Right forelimb (tissue), 1 donor: ENCODE measurements at regions not wholly inside any gene's neighbourhood (a gene's known extent, or its start where the extent isn't known, plus 50 kb on each side); places are given as distances from the start of the nearest gene placed in this dataset.
"Not testable (repeated sequence)": the region's sequence is repeated elsewhere in the genome, so short reads cannot be mapped to it uniquely, and the experiment has no call there.

ENCODE experiments used
- DNase-seq: peaks from one replicate; pipeline ENCODE4 v3.0.0-alpha.2; 2018

DNA sequence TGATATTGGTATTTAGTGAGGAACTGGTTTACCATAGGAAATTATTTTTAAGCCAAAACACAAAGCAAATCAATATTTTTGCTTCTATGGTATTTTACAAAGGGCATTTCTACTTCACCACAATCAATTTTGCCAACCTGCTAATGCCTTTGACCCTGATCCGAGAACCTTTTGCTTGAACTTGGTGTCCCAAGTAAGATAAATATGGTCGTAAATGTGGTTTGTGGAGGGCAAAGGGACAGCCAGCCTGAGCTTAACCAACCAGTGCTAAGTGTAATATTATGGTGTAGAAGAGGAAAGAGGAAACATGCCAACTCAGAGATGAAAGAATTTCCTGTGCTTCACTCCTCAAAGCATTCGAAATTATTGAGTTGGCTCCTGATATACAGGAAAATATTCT lies 148.4 kb downstream of the C3orf38 start:
- DNase-seq: no peak

- DNase-seq: no peak
Measured at GRCh38 chr3:88301273-88301995, 151.7 kb downstream of the C3orf38 start.

- no peak for DNase-seq
Measured at GRCh38 chr3:88301996-88302393, 152.2 kb downstream of the C3orf38 start.

- not testable (repeated sequence) for DNase-seq
Measured at GRCh38 chr3:88303331-88303904, 153.7 kb downstream of the C3orf38 start.

- no peak for DNase-seq
Measured at GRCh38 chr3:88307666-88308065, 157.9 kb downstream of the C3orf38 start.

DNA sequence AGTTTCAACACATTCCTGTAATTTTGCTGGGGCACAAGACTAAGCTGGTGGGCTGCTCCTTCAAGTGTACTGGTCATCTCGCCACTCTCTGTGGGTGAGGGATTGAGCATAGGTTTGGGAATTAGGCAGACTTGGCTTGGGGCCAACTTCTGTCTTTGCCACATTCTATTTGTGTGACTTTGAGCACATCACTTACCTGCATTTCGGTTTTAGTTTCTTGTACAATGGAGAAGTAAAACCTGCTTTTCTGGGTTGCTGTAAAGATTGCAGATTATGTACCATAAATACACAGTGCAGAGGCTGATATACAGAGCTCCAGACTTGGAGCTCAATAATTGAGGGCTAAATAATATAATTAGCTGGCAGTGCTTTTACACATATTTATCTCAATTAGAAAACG lies 162.1 kb downstream of the C3orf38 start:
- DNase-seq: no peak

GRCh38 chr3:88312256-88312655 lies 162.5 kb downstream of the C3orf38 start:
- no peak for DNase-seq

DNA sequence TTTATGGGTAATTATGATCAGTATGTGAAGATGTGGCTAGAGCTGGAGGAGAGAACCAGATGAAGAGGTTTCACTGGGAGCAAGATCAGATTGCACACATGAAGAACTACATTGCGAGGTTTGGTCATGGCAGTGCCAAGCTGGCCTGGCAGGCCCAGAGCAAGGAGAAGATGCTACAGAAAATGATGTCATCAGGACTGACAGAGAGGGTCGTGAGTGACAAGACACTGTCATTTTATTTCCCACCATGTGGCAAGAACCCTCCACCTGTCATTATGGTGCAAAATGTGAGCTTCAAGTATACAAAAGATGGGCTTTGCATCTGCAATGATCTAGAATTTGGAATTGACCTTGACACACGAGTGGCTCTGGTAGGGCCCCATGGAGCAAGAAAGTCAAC lies 168.3 kb downstream of the C3orf38 start:
- no peak for DNase-seq

GRCh38 chr3:88321363-88322050 lies 171.7 kb downstream of the C3orf38 start:
- no peak for DNase-seq

DNA sequence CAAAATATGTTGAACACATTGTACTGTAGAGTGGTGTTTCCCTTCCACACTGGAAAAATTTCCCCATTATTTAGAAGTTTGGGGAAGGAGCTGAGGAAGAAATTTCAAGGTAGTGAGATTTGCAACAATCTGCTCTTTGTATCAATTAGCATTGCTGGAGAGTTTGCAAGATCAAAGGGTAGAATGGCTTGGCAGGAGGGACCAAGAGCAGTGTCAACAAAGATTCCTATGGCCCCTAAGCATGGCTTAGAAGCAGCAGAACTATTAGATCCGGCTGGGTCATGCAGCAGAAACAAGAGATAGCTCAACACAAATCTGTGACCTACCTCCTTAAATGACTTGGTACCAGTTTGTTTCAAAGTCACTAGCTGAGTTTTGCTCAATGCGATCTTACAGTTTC lies 175.0 kb downstream of the C3orf38 start:
- no peak for DNase-seq

DNA sequence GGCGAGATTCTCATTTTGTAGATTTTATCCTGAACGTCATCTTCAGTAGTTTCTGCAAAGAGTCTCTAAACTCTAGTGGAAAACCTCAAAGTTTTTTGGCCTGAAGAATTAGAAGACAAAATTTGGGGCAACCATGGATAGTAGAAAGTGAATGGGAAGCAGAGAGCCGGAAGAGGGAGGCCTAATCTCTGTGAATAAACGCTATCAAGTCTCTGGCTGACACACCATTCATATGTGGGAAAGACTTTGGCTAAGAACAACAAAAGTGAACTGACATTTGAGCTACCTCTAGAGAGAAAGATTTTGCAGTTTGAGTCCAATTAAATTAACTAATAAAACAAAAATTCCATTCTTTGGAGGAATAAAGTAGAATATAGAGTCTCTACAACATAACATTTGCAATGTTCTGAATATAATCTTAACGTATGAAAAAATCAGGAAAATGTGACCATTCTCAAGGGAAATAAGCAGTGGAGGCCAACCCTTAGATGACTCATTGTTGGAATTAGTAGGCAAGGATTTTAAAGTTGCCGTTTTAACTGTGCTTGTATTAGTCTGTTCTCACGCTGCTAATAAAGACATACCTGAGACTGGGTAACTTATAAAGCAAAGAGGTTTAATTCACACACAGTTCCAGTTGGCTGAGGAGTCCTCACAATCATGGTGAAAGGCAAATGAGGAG lies 184.6 kb downstream of the C3orf38 start:
- no peak for DNase-seq

GRCh38 chr3:88336894-88337293 lies 187.1 kb downstream of the C3orf38 start:
- DNase-seq: no peak

DNA sequence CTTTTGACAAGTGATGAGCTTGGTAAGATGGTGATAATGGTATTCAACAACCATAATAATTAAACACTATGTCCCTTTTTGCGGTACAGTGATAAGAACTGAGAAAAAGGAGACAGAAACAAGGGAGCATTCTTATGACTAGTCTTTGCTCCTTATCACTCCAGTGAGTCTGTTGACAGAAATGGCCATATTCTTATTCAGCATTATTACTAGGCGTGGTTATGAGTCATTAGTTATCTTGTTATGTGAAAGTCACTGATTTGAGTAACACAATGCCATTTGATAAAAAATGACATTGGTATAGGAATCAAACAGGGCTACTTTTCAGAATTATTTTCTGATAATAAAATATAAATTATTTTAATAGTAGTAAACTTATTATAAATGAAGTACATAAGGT lies 193.5 kb downstream of the C3orf38 start:
- no peak for DNase-seq

GRCh38 chr3:88346643-88347042 lies 196.9 kb downstream of the C3orf38 start:
- DNase-seq: no peak

- no peak for DNase-seq
Measured at GRCh38 chr3:88362428-88362827, 212.7 kb downstream of the C3orf38 start.

DNA sequence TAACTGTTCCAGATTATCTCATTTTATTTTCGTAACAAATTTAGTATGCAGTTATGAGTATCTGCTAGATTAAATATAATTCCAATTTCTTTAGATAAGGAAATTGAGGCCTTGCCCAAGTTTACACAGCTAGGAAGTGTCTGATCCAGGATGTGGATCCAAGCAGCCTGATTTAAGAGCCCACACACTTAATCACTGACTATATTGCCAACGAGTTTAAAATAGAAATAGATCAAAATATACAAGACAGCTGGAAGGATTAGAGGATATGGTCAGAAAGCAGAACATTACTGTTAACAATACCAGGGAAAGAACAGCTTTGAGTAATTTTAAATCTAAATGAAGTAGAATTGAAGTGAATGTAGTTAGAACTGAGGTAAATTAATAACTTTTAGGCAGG lies 215.2 kb downstream of the C3orf38 start:
- DNase-seq: no peak

DNA sequence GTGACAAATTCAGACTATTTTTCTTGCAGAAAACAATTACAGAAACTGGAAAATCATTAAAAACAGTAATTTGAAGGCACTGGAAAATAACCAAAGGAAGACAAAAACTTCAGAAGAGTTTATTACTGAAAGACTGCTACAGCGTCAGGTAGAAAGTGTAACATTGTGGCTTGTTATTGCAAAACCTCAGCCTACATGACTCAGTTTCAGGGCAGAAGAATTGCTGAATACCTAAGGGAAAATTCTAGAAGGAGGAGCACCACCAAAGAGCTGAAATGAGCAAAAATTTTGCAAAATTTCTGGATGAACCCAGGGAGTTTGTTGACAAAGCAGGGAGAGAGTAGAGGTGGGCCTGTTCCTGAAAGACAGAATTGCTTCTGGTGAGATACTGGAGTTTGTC lies 219.6 kb downstream of the C3orf38 start:
- no peak for DNase-seq

DNA sequence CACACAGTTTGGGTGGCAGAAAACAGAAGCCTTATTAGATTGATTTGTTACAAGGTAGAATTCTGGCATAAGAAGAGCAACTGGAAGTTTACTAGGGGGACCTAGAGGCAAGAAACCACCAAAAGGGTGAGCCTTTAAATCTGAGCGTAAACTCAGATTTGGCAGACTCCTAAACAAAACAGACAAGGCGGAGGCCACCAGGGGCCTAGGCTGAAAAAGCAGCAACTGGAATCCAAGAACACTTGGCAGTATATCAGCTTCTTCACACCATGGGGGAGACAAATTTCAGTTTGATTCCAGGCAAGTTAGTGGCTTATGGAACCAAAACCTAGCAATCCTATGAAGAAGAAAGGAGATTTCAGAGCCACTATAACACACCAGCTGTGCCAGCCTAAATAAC lies 220.0 kb downstream of the C3orf38 start:
- DNase-seq: no peak

GRCh38 chr3:88385090-88385489 lies 235.3 kb downstream of the C3orf38 start:
- DNase-seq: no peak

- DNase-seq: no peak
Measured at GRCh38 chr3:88398581-88398980, 248.8 kb downstream of the C3orf38 start.

GRCh38 chr3:88403319-88403718 lies 253.6 kb downstream of the C3orf38 start:
- DNase-seq: no peak

DNA sequence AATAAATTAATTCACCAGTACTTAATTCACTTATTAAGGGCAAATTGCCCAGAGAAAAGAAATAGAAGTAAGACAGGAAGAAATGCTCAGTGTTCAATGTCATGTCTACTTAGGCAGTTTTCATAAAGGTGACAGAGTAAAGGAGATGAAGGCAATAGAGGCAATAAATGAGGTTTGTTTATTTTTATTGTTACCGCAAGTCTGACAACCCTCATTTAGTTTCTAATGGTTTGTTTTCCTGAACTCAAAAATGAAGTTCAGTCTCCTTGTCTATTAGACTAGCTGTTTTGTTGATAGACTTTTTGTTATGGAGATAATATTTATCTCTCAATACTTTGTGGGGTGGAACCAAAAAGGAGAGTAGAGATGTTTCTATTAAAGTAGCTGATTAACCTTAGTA lies 258.3 kb downstream of the C3orf38 start:
- DNase-seq: no peak

DNA sequence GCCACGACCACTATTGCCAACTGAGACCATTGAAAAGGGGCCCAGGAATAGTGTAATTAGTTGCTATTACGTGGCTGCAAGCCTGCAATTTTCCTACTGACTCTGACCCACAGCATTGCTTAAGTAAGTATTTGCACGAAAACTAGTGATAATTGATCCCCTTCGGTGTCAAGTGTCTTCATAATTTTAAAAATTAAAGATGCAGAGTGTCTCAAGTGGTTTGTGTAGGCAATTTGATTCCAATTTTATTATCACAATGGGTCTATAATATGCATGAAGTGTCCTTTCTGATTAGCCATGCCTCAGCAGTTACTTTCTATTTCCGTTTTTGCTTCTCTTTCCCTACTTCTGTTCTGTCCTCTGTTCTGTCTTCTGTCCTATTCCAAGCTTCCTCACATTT lies 259.2 kb downstream of the C3orf38 start:
- no peak for DNase-seq

DNA sequence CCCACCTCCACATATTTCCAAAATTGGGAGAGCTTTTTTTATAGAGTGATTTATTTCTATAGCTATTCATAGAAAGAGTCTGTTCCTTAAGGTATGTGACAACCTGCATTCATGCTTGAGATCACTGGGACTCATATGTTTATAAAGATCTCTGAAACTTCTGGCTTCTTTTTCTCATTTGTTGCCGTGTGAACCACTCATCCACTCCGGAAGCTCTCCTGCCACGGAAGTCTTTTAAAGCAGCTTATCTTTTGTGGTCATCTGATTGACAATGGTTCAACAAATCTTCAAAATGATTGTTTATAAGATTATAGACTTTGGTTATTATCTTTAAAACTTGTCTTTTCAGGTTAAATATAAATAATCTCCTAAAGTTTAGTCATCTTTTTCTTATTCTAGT lies 260.5 kb downstream of the C3orf38 start:
- DNase-seq: no peak
